ENCODE measurements at regions not wholly inside any gene's neighbourhood (a gene's known extent, or its start where the extent isn't known, plus 50 kb on each side); places are given as distances from the start of the nearest gene placed in this dataset.
A peak's percentile ranks its signal among the peaks of the same experiment; 100 is the strongest.

- DNase-seq, result no peak
Observed at GRCh38 chr6:11356404-11357155, 124.1 kb upstream of the NEDD9 start.

- DNase-seq, result peak; percentile 92
Observed at GRCh38 chr6:11353921-11354389, 121.5 kb upstream of the NEDD9 start.

- DNase-seq, result peak; percentile 9
Observed at GRCh38 chr6:11350294-11350693, 117.8 kb upstream of the NEDD9 start.

- no peak for DNase-seq
Observed at GRCh38 chr6:11349880-11350279, 117.4 kb upstream of the NEDD9 start.

GRCh38 chr6:11346516-11346915 is 114.0 kb upstream of the NEDD9 start:
- DNase-seq, result no peak

GRCh38 chr6:11345536-11345935 is 113.1 kb upstream of the NEDD9 start:
- DNase-seq, result no peak

GRCh38 chr6:11343963-11344723 is 111.7 kb upstream of the NEDD9 start:
- no peak for DNase-seq

GRCh38 chr6:11341867-11342266 is 109.4 kb upstream of the NEDD9 start:
- DNase-seq, result peak; percentile 59

- no peak for DNase-seq
Observed at GRCh38 chr6:11341303-11341702, 108.8 kb upstream of the NEDD9 start.

- no peak for DNase-seq
Observed at GRCh38 chr6:11339380-11339779, 106.9 kb upstream of the NEDD9 start.

- DNase-seq, result no peak
Observed at GRCh38 chr6:11337306-11337705, 104.8 kb upstream of the NEDD9 start.

GRCh38 chr6:11335826-11336225 is 103.4 kb upstream of the NEDD9 start:
- no peak for DNase-seq

GRCh38 chr6:11333132-11333849 is 100.8 kb upstream of the NEDD9 start:
- no peak for DNase-seq

GRCh38 chr6:11332463-11332862 is 100.0 kb upstream of the NEDD9 start:
- no peak for DNase-seq

GRCh38 chr6:11331111-11331510 is 98.6 kb upstream of the NEDD9 start:
- no peak for DNase-seq

GRCh38 chr6:11330413-11330760 is 97.9 kb upstream of the NEDD9 start:
- no peak for DNase-seq

GRCh38 chr6:11329726-11330412 is 97.4 kb upstream of the NEDD9 start:
- no peak for DNase-seq

- peak; percentile 81 for DNase-seq
Observed at GRCh38 chr6:11328613-11329247, 96.3 kb upstream of the NEDD9 start.

- no peak for DNase-seq
Observed at GRCh38 chr6:11327961-11328360, 95.5 kb upstream of the NEDD9 start.

- DNase-seq, result no peak
Observed at GRCh38 chr6:11326116-11326515, 93.6 kb upstream of the NEDD9 start.

- DNase-seq, result no peak
Observed at GRCh38 chr6:11324453-11325015, 92.1 kb upstream of the NEDD9 start.

Data from HCEC 1CT (cell line).